ENCODE measurements at regions not wholly inside any gene's neighbourhood (a gene's known extent, or its start where the extent isn't known, plus 50 kb on each side); places are given as distances from the start of the nearest gene placed in this dataset.

DNA sequence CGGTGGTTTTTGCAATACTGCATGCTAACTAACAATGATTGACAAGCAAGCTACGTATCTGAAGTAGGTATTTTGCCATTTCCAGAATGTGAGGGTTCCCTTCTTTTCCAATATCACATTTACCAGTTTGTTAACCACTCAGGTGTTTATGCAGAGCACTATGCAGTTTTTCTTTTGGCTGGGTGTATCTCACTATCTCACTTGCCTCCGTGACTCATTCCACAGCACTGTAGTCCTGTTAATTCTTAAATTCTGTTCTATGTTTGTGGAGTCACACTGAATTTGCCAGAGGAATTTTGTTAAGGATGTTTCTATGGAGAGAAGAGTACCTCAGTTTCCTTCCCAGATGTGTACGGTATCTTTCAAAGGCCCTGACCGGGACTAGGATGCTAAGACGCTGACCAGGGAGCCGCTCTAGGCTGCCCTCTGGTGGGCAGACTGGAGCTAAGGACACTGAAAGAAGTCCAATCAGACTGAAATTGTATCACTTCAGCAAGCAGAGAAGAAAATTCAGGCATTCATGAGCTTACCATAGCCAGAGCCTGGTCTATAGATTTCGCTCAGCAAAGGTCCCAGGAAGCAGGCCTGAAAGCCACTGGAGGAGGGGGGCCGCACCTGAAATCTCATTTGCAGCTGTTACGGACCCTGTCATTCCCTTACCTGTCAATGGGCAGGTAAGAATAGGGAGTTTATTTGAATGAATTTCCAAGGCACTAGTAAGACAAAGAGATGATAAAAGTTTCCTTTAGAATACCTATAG, 388.4 kb upstream of the SPOCK3 start:
- TF ChIP-seq, protein P1, sequence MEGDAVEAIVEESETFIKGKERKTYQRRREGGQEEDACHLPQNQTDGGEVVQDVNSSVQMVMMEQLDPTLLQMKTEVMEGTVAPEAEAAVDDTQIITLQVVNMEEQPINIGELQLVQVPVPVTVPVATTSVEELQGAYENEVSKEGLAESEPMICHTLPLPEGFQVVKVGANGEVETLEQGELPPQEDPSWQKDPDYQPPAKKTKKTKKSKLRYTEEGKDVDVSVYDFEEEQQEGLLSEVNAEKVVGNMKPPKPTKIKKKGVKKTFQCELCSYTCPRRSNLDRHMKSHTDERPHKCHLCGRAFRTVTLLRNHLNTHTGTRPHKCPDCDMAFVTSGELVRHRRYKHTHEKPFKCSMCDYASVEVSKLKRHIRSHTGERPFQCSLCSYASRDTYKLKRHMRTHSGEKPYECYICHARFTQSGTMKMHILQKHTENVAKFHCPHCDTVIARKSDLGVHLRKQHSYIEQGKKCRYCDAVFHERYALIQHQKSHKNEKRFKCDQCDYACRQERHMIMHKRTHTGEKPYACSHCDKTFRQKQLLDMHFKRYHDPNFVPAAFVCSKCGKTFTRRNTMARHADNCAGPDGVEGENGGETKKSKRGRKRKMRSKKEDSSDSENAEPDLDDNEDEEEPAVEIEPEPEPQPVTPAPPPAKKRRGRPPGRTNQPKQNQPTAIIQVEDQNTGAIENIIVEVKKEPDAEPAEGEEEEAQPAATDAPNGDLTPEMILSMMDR (IDR thresholded peaks at IDR 0.05), result peak in 4 of 5 experiments; percentile 13 to 55 (median 40)
- TF ChIP-seq POLR2A (IDR thresholded peaks at IDR 0.05), result no peak
